ENCODE measurements at regions not wholly inside any gene's neighbourhood (a gene's known extent, or its start where the extent isn't known, plus 50 kb on each side); places are given as distances from the start of the nearest gene placed in this dataset.
"Not testable (repeated sequence)": the region's sequence is repeated elsewhere in the genome, so short reads cannot be mapped to it uniquely, and the experiment has no call there.

- DNase-seq = not testable (repeated sequence)
These were observed 228.4 kb downstream of the CAAP1 start for GRCh38 chr9:26664087-26664773.

GRCh38 chr9:26662476-26662875, 230.1 kb downstream of the CAAP1 start:
- DNase-seq = no peak

- no peak for DNase-seq
These were observed 234.1 kb downstream of the CAAP1 start for GRCh38 chr9:26658476-26658875.

- DNase-seq = no peak
These were observed 234.6 kb downstream of the CAAP1 start for GRCh38 chr9:26657958-26658357.

GRCh38 chr9:26656003-26656870, 236.4 kb downstream of the CAAP1 start:
- DNase-seq = no peak

GRCh38 chr9:26655166-26655565, 237.4 kb downstream of the CAAP1 start:
- DNase-seq = no peak

- DNase-seq = no peak
These were observed 242.3 kb downstream of the CAAP1 start for GRCh38 chr9:26650325-26650724.

- no peak for DNase-seq
These were observed 248.8 kb downstream of the CAAP1 start for GRCh38 chr9:26643826-26644225.

GRCh38 chr9:26639761-26640160, 252.8 kb downstream of the CAAP1 start:
- no peak for DNase-seq

- no peak for DNase-seq
These were observed 255.5 kb downstream of the CAAP1 start for GRCh38 chr9:26637101-26637500.

- peak; percentile 0 for DNase-seq
These were observed 278.7 kb downstream of the CAAP1 start for GRCh38 chr9:26613851-26614350.

GRCh38 chr9:26612211-26612610, 280.4 kb downstream of the CAAP1 start:
- DNase-seq = no peak

- no peak for DNase-seq
These were observed 285.8 kb downstream of the CAAP1 start for GRCh38 chr9:26606756-26607155.

- no peak for DNase-seq
These were observed 287.2 kb downstream of the CAAP1 start for GRCh38 chr9:26605367-26605766.

GRCh38 chr9:26604076-26604662, 288.4 kb downstream of the CAAP1 start:
- no peak for DNase-seq

GRCh38 chr9:26603617-26604016, 289.0 kb downstream of the CAAP1 start:
- no peak for DNase-seq

GRCh38 chr9:26597542-26598149, 295.0 kb downstream of the CAAP1 start:
- DNase-seq = no peak

GRCh38 chr9:26579056-26579455, 313.5 kb downstream of the CAAP1 start:
- DNase-seq = no peak

GRCh38 chr9:26574898-26575440, 317.6 kb downstream of the CAAP1 start:
- DNase-seq = no peak

GRCh38 chr9:26574256-26574655, 318.3 kb downstream of the CAAP1 start:
- no peak for DNase-seq

GRCh38 chr9:26567976-26568375, 324.6 kb downstream of the CAAP1 start:
- no peak for DNase-seq

GRCh38 chr9:26566141-26566540, 326.5 kb downstream of the CAAP1 start:
- no peak for DNase-seq

- no peak for DNase-seq
These were observed 327.5 kb downstream of the CAAP1 start for GRCh38 chr9:26565118-26565517.
